Fibroblast of mammary gland (primary cell): ENCODE measurements at regions not wholly inside any gene's neighbourhood (a gene's known extent, or its start where the extent isn't known, plus 50 kb on each side); places are given as distances from the start of the nearest gene placed in this dataset.

ENCODE experiments used
- DNase-seq: peaks from one replicate; pipeline ENCODE4 v3.0.0-alpha.2; 2010; ENCODE audit warnings: low read depth
- H3K4me3 ChIP-seq: 2 replicates; pipeline ENCODE4 v1.5.1; 2011; ENCODE audit warnings: low read depth, mild to moderate bottlenecking, low read length, moderate library complexity; ENCODE audit not compliant: control insufficient read depth
- TF ChIP-seq, protein P1 (sequence below): conservative IDR thresholded peaks from 2 replicates; pipeline ENCODE4 v1.5.1; 2011; ENCODE audit warnings: low read depth, low read length, inconsistent platforms; ENCODE audit not compliant: control insufficient read depth, insufficient read depth

DNA sequence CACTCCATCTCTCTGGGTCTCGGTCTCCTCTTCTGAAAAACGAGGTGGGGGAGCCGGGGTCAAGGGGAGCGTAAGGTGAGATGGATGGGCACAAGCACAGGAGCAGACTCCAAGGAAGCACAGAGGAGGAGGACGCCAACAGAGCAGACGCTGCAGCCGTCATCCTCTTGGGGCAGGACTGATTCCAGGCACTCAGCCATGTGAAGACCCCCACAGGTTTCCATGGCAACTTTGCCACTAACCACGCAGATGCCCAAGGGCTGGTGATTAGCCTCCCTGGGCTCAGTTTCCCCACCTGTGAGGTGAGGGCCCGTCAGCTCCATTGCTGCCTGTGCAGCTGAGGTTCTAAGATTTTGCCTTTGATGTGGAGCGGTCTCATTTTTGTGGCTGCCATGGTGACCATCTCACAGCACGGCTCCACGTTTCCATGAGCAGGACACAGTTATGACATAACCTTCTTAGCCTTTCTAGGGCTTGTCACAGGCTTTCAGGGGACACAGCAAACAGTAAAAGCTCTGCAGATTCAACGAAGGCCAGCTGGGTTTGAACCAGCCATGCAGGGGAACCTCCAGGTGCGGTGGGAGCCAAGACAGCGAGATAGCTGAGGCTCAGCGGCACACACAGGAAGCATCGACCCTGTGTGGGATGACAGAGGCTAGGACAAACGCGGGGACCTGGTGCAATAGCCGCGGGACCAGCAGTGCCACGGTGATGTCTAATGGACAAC is 170.3 kb downstream of the NUP210 start:
- no peak for DNase-seq
- no peak overlapping the region for H3K4me3 ChIP-seq
- TF ChIP-seq, protein P1, sequence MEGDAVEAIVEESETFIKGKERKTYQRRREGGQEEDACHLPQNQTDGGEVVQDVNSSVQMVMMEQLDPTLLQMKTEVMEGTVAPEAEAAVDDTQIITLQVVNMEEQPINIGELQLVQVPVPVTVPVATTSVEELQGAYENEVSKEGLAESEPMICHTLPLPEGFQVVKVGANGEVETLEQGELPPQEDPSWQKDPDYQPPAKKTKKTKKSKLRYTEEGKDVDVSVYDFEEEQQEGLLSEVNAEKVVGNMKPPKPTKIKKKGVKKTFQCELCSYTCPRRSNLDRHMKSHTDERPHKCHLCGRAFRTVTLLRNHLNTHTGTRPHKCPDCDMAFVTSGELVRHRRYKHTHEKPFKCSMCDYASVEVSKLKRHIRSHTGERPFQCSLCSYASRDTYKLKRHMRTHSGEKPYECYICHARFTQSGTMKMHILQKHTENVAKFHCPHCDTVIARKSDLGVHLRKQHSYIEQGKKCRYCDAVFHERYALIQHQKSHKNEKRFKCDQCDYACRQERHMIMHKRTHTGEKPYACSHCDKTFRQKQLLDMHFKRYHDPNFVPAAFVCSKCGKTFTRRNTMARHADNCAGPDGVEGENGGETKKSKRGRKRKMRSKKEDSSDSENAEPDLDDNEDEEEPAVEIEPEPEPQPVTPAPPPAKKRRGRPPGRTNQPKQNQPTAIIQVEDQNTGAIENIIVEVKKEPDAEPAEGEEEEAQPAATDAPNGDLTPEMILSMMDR: no peak

DNA sequence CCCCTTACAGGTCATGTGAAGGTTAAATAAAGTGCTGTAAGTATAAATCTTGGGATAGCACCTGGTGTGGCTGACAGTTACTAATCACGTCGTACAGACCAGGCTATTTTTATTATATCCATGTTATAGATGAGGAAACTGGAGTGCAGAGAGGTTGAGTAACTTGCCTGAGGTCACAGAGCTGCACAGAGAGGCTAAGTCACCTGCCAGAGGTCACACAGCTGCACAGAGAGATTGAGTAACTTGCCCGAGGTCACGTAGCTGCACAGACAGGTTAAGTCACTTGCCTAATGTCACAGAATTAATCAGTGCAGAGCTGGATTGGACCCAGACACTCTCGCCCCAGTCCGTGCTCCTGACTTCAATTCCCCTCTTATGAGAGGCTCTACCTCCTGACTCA is 171.5 kb downstream of the NUP210 start:
- no peak for DNase-seq
- TF ChIP-seq, protein P1: no peak
- no peak overlapping the region for H3K4me3 ChIP-seq

DNA sequence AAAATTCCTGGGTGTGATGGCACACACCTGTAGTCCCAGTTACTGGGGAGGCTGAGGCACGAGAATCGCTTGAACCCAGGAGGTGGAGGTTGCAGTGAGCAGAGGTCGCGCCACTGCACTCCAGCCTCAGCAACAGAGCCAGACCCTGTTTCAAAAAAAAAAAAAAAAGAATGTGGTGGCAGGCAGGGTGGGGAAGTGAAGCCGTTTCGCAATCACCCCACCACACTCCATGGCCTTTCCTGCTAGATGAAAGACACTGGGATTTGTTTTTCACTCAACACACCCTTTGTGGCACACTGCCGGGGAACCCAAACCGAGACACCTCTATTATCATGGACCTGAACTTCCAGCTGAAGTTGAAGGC is 172.4 kb upstream of the IQSEC1 start:
- TF ChIP-seq, protein P1: no peak
- H3K4me3 ChIP-seq: no peak overlapping the region
- no peak for DNase-seq

DNA sequence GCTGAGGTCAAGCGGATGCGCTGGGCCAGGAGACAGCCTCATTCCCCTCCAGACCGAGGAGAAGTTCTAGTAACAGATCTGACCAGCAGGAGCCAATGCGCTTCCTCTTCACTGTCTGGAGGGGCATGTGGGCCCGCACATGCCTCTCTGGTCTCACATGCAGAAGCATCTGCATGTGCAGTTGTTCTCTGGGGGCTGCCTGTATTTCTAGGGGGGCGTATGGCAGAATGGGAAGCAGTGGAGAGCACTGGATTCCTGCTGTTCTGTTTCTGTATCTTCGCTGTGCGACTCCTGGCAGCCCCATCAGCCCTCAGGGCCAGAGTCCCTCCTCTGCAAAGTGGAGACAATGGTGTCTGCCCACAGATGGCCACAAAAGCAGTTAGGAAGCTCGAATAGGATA is 170.4 kb upstream of the IQSEC1 start:
- H3K4me3 ChIP-seq: no peak overlapping the region
- TF ChIP-seq, protein P1: no peak
- DNase-seq: no peak

DNA sequence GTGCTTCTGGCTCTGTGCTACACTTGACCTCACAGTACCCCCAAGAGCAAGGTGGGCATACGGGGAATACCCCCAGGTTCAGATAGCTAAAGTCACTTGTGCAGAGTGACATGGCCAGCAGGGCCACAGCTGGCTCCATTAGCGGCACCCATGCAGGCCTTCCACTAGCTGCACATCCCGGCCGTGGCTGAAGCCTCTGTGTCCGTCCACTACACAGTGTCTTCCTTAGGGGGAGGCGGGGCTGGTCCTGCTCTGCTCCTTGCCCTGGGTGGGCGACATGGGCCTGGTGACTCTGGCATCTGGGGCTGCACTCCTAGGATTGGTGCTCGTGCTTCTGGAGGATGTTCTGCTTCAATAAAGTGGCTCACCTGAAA is 169.1 kb upstream of the IQSEC1 start:
- no peak overlapping the region for H3K4me3 ChIP-seq
- DNase-seq: no peak
- TF ChIP-seq, protein P1: no peak

DNA sequence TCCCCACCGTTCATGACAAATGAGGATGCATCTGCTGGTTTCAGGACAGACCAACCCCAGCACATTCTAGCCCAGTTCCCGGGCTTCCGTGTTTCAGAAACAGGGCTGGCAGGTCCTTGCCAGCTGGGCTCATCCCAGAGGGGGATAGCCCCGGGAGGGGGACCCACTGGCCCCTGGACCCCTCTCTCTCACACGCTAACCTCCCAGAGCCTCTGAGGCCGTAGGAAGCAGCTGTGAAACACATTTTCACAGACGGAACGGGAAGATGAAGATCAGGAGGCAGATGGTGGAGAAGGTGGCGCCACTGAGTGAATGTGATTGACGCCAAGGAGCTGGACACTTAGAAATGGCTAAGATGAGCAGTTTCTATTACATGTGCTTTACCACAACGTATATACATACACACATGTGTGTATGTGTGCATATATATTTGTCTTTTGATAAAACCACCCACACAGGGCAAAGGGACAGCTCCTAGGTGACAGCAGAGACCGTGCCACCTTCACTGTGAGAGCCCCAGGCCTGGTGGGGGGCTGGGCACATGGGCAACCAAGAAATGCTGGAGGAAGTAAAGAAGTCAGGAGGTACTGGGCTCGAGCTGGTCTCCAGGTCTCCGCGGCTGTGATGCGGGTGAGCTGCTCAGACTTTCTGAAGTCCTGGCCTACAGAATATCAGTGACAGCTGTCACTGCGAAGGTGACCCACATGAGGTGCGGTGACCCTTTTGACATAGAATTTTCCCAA is 168.6 kb upstream of the IQSEC1 start:
- H3K4me3 ChIP-seq: no peak overlapping the region
- DNase-seq: no peak
- TF ChIP-seq, protein P1: no peak
